ENCODE measurements at regions not wholly inside any gene's neighbourhood (a gene's known extent, or its start where the extent isn't known, plus 50 kb on each side); places are given as distances from the start of the nearest gene placed in this dataset.

DNA sequence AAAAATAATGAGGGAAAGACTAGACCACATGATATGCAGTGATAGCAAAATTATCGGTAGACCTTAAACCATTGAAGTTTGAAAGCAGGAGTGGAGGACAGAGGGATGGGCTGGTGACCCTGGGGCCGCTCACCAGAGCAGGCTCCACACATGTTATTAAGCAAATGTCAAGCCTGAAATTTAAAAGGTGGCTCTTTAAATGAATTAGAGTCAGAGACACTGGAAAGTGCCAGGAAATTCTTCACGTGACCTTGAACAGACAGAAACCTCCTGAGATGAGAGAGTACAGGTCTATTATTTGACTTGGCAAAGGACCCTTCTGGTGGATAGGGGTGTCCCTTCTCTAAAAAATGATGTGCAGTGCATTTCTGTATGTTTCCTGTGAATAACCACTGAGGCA, 111.0 kb upstream of the CPEB4 start:
- Histone ChIP-seq H3K4me1 (peaks cover 0 to 10% (median 0%) of the 10 kb centered on the region in 3 donors), H3K9me3 (no peaks in the 10 kb centered on the region), H3K36me3 (no peaks in the 10 kb centered on the region), H3K27ac (no peak overlapping the region), H3K4me3 (no peak overlapping the region), H3K27me3 (peaks cover 3% of the 10 kb centered on the region)
- no peak for ATAC-seq
- 54 to 67% methylated on average over 3 of the region's 3 CpGs for WGBS, 2 donors (ENCODE audit: low coverage in 1 of 2)
- TF ChIP-seq EP300 (IDR thresholded peaks at IDR 0.05) (no peak), POLR2AphosphoS5 (IDR thresholded peaks at IDR 0.05) (no peak), POLR2A (IDR thresholded peaks at IDR 0.05) (no peak)
- TF ChIP-seq, protein P1, sequence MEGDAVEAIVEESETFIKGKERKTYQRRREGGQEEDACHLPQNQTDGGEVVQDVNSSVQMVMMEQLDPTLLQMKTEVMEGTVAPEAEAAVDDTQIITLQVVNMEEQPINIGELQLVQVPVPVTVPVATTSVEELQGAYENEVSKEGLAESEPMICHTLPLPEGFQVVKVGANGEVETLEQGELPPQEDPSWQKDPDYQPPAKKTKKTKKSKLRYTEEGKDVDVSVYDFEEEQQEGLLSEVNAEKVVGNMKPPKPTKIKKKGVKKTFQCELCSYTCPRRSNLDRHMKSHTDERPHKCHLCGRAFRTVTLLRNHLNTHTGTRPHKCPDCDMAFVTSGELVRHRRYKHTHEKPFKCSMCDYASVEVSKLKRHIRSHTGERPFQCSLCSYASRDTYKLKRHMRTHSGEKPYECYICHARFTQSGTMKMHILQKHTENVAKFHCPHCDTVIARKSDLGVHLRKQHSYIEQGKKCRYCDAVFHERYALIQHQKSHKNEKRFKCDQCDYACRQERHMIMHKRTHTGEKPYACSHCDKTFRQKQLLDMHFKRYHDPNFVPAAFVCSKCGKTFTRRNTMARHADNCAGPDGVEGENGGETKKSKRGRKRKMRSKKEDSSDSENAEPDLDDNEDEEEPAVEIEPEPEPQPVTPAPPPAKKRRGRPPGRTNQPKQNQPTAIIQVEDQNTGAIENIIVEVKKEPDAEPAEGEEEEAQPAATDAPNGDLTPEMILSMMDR (IDR thresholded peaks at IDR 0.05) = no peak

DNA sequence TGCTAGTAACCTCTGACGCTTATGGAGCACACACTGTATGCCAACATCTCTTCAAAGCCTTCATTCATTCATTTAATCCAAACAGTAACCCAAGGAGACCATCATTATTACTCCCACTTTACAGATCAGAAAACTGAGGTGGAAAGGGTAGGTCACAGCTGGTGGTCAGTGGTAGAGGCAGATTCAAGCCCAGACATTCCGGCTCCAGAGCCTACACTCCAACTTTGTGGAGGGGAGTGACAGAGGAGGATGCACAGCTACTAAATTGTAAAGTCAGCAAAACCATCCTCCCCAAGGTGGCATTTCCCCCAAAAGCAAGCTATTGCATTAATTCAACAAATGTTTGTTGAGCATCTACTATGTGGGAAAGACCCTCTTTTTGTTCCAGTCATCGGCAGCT, 110.5 kb upstream of the CPEB4 start:
- TF ChIP-seq, protein P1 (IDR thresholded peaks at IDR 0.05) = no peak
- TF ChIP-seq POLR2A (IDR thresholded peaks at IDR 0.05) = no peak
- Histone ChIP-seq H3K36me3 (no peaks in the 10 kb centered on the region), H3K27me3 (no peaks in the 10 kb centered on the region), H3K27ac (no peak overlapping the region), H3K4me1 (peaks cover 0 to 15% (median 5%) of the 10 kb centered on the region in 3 donors), H3K9me3 (no peaks in the 10 kb centered on the region), H3K4me3 (no peak overlapping the region)
- WGBS, 2 donors (ENCODE audit: low coverage in 1 of 2) = 86% methylated on average over 1 of the region's 3 CpGs; no CpG with 5 or more reads in 1 of the 2 donors
- ATAC-seq = no peak

DNA sequence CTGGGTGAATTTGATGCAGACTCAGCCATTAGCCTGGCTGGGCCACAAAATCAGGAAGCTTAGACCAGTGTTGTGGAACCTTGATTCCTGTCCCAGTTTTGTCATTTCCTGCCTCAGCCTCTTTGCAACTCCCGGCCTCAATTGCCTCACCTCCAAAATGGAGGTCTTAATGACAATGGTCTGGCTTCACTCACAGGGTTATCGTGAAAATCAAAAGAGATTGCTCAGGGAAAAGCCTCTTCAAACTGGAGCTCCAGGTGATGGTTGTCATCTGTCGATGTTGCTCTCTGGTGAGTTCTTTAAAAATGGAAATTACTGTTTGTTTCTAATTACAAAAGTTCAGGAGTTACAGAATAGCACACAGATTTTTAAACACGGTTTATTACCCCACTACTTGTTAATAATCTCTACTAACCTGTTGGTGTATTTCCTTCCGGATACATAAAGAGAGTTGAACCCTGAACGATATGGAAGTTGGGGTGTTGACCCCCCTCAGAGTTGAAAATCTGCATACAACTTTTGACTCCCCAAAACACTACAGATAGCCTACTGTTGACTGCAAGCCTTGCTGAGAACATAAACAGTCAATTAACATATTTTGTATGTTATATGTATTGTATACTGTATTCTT, 109.9 kb upstream of the CPEB4 start:
- no peaks in the 10 kb centered on the region for H3K36me3 ChIP-seq
- TF ChIP-seq POLR2AphosphoS5 (IDR thresholded peaks at IDR 0.05) = no peak
- TF ChIP-seq POLR2A (IDR thresholded peaks at IDR 0.05) = no peak
- TF ChIP-seq, protein P1 (IDR thresholded peaks at IDR 0.05) = no peak
- TF ChIP-seq EP300 (IDR thresholded peaks at IDR 0.05) = no peak
- peaks cover 0 to 21% (median 6%) of the 10 kb centered on the region in 3 donors for H3K4me1 ChIP-seq
- H3K27ac ChIP-seq = no peak overlapping the region
- H3K9me3 ChIP-seq = no peaks in the 10 kb centered on the region
- ATAC-seq = no peak
- no peaks in the 10 kb centered on the region for H3K27me3 ChIP-seq
- WGBS, 2 donors (ENCODE audit: low coverage in 1 of 2) = 76 to 85% methylated on average over 6 of the region's 6 CpGs
- no peak overlapping the region for H3K4me3 ChIP-seq

DNA sequence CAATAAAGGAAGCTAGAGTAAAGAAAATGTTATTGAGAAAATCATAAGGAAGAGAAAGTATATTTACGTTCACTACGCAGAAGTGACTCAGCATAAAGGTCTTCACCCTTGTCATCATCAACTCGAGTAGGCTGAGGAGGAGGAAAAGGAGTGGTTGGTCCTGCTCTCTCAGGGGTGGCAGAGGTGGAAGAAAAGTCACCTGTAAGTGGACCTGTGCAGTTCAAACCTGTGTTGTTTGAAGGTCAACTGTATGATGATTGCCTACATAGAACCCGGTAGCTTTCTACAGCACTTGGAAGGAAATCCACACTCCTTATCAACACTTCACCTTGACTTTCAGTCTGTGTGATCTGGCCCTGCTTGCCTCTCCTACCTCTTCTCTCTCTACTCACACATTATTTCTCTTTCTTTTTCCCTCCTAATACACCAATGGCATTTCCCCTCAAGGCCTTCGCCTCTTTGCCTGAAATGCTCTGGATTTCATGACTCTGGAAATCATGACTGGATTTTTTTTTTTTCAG, 109.3 kb upstream of the CPEB4 start:
- TF ChIP-seq POLR2A (IDR thresholded peaks at IDR 0.05) (no peak), POLR2AphosphoS5 (IDR thresholded peaks at IDR 0.05) (no peak), EP300 (IDR thresholded peaks at IDR 0.05) (no peak)
- TF ChIP-seq, protein P1 (IDR thresholded peaks at IDR 0.05) = no peak
- Histone ChIP-seq H3K27ac (no peak overlapping the region), H3K9me3 (no peaks in the 10 kb centered on the region), H3K36me3 (no peaks in the 10 kb centered on the region), H3K4me1 (peaks cover 0 to 23% (median 6%) of the 10 kb centered on the region in 3 donors), H3K4me3 (no peak overlapping the region), H3K27me3 (no peaks in the 10 kb centered on the region)
- no peak for ATAC-seq
- whole genome bisulfite sequencing, 2 donors (ENCODE audit: low coverage in 1 of 2) = 72 to 84% methylated on average over 5 of the region's 5 CpGs
